ENCODE measurements at regions not wholly inside any gene's neighbourhood (a gene's known extent, or its start where the extent isn't known, plus 50 kb on each side); places are given as distances from the start of the nearest gene placed in this dataset.

GRCh38 chr1:185500001-185500626, 183.1 kb upstream of the IVNS1ABP start:
- TF ChIP-seq CTCF (IDR thresholded peaks at IDR 0.05; ENCODE audit: low read depth, low read length, poor library complexity, severe bottlenecking), result no peak
- TF ChIP-seq EZH2phosphoT487 (IDR thresholded peaks at IDR 0.05; ENCODE audit: borderline replicate concordance, low read length), result no peak
